AG09309 (cell line): ENCODE measurements at regions not wholly inside any gene's neighbourhood (a gene's known extent, or its start where the extent isn't known, plus 50 kb on each side); places are given as distances from the start of the nearest gene placed in this dataset.
"Not testable (repeated sequence)": the region's sequence is repeated elsewhere in the genome, so short reads cannot be mapped to it uniquely, and the experiment has no call there.

Experiments
- DNase-seq: peaks from one replicate; pipeline ENCODE4 v3.0.0-alpha.2; 2010; ENCODE audit warnings: low read depth
- H3K4me3 ChIP-seq: 2 replicates; pipeline ENCODE4 v1.5.1; 2011; ENCODE audit warnings: mild to moderate bottlenecking, low read depth, low read length, moderate library complexity; ENCODE audit not compliant: control insufficient read depth
- TF ChIP-seq, protein P1 (sequence below): IDR thresholded peaks from 2 replicates; pipeline ENCODE4 v1.5.1; 2011; ENCODE audit warnings: mild to moderate bottlenecking, low read depth, low read length, inconsistent platforms; ENCODE audit not compliant: insufficient read depth, control insufficient read depth; ENCODE audit errors: missing control alignments

DNA sequence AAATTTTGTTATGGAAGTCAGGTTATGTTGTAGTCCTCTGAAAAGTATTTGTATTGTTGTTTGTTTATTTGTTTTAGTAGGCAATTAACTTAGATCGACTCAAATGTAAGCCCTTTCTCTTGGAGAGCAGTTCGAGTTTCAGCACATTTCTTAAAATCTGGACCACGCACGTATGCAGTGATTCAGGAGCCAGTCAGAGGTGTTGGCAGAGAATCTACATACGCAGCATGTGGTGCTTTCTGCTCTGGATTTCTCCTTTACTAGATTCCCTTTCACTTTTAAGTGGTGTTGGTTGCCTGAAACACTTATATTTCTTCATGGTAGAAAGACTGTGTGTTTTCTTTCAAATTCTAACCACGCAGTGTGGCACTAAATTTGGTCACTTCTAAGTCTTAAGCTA is 773.9 kb upstream of the LRATD1 start:
- DNase-seq: no peak
- no peak overlapping the region for H3K4me3 ChIP-seq
- TF ChIP-seq, protein P1, sequence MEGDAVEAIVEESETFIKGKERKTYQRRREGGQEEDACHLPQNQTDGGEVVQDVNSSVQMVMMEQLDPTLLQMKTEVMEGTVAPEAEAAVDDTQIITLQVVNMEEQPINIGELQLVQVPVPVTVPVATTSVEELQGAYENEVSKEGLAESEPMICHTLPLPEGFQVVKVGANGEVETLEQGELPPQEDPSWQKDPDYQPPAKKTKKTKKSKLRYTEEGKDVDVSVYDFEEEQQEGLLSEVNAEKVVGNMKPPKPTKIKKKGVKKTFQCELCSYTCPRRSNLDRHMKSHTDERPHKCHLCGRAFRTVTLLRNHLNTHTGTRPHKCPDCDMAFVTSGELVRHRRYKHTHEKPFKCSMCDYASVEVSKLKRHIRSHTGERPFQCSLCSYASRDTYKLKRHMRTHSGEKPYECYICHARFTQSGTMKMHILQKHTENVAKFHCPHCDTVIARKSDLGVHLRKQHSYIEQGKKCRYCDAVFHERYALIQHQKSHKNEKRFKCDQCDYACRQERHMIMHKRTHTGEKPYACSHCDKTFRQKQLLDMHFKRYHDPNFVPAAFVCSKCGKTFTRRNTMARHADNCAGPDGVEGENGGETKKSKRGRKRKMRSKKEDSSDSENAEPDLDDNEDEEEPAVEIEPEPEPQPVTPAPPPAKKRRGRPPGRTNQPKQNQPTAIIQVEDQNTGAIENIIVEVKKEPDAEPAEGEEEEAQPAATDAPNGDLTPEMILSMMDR: no peak

DNA sequence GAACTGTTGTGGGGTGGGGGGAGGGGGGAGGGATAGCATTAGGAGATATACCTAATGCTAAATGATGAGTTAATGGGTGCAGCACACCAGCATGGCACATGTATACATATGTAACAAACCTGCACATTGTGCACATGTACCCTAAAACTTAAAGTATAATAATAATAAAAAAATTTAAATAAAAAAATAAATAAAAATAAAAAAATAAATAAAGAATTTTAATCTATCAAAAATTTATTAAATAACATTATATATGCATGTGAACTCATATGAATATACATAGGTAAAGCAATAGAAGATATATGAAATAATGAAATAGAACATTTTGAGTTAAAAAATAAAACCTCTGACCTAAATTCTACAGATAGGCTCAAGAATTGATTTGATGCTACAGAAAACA is 764.2 kb upstream of the LRATD1 start:
- not testable (repeated sequence) for H3K4me3 ChIP-seq, DNase-seq

GRCh38 chr2:13876491-13877037 is 756.0 kb upstream of the LRATD1 start:
- no peak for DNase-seq
- TF ChIP-seq, protein P1: no peak

DNA sequence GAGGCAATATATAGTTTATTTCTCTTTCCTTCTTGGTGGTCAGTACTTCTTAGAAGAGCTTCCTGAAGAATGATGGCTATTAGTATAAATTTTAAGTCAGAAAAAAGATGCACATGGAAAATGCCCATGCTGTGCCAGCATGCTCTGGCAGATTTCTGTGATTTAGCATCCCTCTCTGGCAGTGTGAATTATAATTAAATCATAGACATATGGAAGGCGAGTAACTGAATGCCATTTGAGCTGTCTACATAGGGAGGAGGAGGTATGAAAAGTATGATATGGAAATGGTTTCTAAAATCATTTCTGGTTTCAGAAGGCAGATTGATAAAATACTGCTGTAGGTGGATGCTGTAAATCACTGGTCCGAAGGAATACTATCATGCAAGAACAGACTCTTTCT is 754.9 kb upstream of the LRATD1 start:
- no peak overlapping the region for H3K4me3 ChIP-seq
- no peak for DNase-seq
- TF ChIP-seq, protein P1: no peak

More at GRCh38 chr2:13876491-13877037, 756.0 kb upstream of the LRATD1 start:
- H3K4me3 ChIP-seq: no peak overlapping the region

DNA sequence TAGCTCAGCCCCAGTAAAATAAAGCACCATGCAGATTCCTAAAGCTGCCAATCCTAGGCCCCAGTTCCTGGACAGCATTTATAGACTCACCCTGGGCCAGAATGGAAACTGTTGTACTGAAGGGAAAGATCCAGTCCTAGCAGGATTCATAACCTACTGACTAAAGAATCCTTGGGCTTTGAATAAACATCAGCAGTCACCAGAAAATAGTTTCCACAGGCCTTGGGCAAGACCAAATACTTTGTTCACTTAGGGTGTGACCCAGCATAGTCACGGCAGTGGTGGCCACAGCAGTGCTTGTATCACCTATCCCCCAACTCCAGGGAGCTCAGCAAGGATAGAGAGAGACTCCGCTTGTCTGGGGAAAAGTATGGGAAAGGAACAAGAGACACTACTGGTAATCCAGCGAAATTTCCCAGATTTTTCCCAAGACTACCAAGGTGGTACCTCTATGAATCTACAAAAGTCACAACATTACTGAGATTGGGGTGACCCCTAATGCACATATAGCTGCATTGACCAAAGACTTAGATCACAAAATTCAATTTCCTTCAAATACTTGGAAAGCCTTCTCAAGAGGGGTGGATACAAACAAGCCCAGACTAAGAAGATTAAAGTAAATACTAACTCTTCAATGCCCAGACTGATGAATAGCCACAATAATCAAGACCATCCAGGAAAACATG is 748.1 kb upstream of the LRATD1 start:
- TF ChIP-seq, protein P1: no peak
- H3K4me3 ChIP-seq: no peak overlapping the region
- no peak for DNase-seq

DNA sequence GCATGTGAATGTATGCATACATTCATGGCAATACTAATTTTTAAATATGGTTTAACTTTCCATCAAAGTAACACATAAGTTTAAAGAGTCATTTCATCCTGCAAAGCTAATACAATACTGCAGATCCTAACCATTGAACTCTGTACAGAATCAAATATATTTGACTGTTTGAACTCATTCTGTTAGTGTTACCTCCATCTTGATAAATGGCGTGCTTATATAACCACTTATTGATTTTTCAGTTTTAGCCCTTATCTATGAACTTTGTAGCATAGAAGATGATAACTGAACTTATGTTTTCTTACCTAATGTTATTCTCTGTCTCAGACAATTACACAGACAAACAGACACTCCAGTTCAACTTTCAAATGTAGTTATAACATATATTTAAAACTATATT is 731.0 kb upstream of the LRATD1 start:
- TF ChIP-seq, protein P1: no peak
- no peak overlapping the region for H3K4me3 ChIP-seq
- DNase-seq: no peak

- H3K4me3 ChIP-seq: no peak overlapping the region
- TF ChIP-seq, protein P1: no peak
- no peak for DNase-seq
These were observed 726.7 kb upstream of the LRATD1 start for GRCh38 chr2:13905831-13906230.
